Ovary (tissue), 7 donors: ENCODE measurements at regions not wholly inside any gene's neighbourhood (a gene's known extent, or its start where the extent isn't known, plus 50 kb on each side); places are given as distances from the start of the nearest gene placed in this dataset.

ENCODE experiments used
- DNase-seq, 5 donors: peaks; one replicate each; pipeline ENCODE4 v3.0.0-alpha.2; 2019 to 2020
- H3K27ac ChIP-seq, 2 donors: fragments of 200-600 bp; one replicate each; pipeline versions ENCODE4 v1.5.1 to v1.8.0; 2019 to 2022
- H3K27me3 ChIP-seq: fragments of 200-600 bp; one replicate; pipeline ENCODE4 v1.8.0; 2022
- H3K36me3 ChIP-seq: fragments of 200-600 bp; sonication (generic); one replicate; pipeline ENCODE4 v1.5.1; 2019
- H3K4me1 ChIP-seq: one replicate; pipeline ENCODE4 v1.8.1; 2013; ENCODE audit warnings: mild to moderate bottlenecking, moderate library complexity; ENCODE audit not compliant: insufficient read depth
- H3K4me3 ChIP-seq: fragments of 200-600 bp; sonication (generic); one replicate; pipeline ENCODE4 v1.5.1; 2017
- H3K9me3 ChIP-seq, 2 donors: fragments of 200-600 bp in 1 of 2; sonication (generic) in 1 of 2; one replicate each; pipeline versions ENCODE4 v1.5.1 to v1.8.1; 2013 to 2019; ENCODE audit warnings: mild to moderate bottlenecking in 1 of 2, moderate library complexity in 1 of 2
- EP300 ChIP-seq: sonication (generic); formaldehyde crosslinking; IDR thresholded peaks from one replicate; pipeline ENCODE4 v1.6.1; 2017; ENCODE audit warnings: antibody characterized with exemption
- POLR2A ChIP-seq: fragments of 450-650 bp; IDR thresholded peaks from one replicate; pipeline ENCODE4 v1.6.1; 2017; ENCODE audit warnings: antibody characterized with exemption, mild to moderate bottlenecking, moderate library complexity
- WGBS, 3 donors: extraction: QIAGEN DNeasy Blood & Tissue Kit in 1 of 3; methylation state at CpG; one replicate each; pipeline versions ENCODE4 v1.1.5 to v1.1.7; 2013 to 2017; 5-methylcytosine and 5-hydroxymethylcytosine counted together
- intact Hi-C, 4 donors: fragments of 100-400 bp; cut with DNase I; formaldehyde crosslinking; loops; one replicate each; pipeline versions ENCODE4 v1.11.0 to v1.15.1; 2022 to 2023
- TF ChIP-seq, protein P1 (sequence below), 3 donors: fragments of 450-650 bp in 2 of 3; fragments of 200-600 bp in 1 of 3; IDR thresholded peaks; one replicate each; pipeline versions ENCODE4 v1.5.1 to v1.8.0; 2016 to 2022; ENCODE audit warnings: antibody characterized with exemption in 3 of 3, mild to moderate bottlenecking in 1 of 3
- donor health status: DM: no; HTN: no; CAD: no; lungs with moderate emphysema.
- donor health status: DM: no; HTN: no; CAD: no.
- donor health status: Bipolar disorder and iron deficiency.
- donor health status: DM: no; HTN: no; CAD: no.
- donor health status: DM: yes; HTN: yes; CAD: no.

DNA sequence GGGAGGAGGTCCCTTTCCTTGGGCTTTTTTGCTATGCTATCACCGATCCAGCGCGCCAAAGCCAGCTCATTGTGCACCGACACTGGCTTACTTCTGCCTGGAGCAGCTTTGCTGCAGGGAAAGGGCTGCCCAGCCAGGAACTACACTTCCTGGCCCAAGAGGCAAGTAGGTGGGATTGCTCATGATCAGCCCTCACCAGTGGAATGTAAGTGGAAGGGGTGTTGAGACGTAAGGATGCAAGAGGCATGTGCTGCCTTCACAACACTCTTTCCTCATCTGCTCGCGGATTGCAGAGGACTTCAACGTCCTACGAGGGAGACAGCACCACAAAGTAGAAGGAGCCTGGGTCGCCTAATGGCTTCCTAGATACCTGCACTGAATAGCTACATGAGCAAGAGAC, 104.3 kb upstream of the FOXF1 start:
- no peaks in the 10 kb centered on the region for H3K4me1 ChIP-seq
- no peak overlapping the region for H3K27ac ChIP-seq
- H3K4me3 ChIP-seq = no peak overlapping the region
- no peaks in the 10 kb centered on the region for H3K27me3 ChIP-seq
- no peaks in the 10 kb centered on the region for H3K36me3 ChIP-seq
- 67 to 79% (median 79%) methylated on average over 10 of the region's 10 CpGs for WGBS, 3 donors
- DNase-seq = no peak
- TF ChIP-seq, protein P1, sequence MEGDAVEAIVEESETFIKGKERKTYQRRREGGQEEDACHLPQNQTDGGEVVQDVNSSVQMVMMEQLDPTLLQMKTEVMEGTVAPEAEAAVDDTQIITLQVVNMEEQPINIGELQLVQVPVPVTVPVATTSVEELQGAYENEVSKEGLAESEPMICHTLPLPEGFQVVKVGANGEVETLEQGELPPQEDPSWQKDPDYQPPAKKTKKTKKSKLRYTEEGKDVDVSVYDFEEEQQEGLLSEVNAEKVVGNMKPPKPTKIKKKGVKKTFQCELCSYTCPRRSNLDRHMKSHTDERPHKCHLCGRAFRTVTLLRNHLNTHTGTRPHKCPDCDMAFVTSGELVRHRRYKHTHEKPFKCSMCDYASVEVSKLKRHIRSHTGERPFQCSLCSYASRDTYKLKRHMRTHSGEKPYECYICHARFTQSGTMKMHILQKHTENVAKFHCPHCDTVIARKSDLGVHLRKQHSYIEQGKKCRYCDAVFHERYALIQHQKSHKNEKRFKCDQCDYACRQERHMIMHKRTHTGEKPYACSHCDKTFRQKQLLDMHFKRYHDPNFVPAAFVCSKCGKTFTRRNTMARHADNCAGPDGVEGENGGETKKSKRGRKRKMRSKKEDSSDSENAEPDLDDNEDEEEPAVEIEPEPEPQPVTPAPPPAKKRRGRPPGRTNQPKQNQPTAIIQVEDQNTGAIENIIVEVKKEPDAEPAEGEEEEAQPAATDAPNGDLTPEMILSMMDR (IDR thresholded peaks at IDR 0.05) = no peak
- no peak for TF ChIP-seq POLR2A
- no peak for TF ChIP-seq EP300
- intact Hi-C loops = no loop called here
- no peaks in the 10 kb centered on the region for H3K9me3 ChIP-seq

DNA sequence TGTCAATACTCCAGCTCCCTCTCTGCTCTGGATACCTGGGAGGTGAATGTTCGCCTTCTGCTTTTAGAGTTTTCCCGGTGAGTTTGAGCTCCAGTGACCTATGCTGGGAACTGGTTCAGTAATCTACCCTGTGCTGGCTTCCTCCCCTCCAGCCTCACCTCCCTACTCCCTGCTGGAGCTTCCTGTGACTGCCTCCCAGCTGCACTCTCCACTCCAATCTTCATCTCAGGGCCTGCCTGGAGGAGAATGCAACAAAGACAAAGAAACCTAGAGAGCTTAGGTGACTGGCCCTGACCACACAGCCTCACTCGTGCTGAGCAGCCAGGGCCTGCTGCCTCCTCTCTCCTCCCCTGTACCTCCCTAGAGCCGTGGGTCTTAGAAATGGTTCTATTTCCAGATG, 101.6 kb upstream of the FOXF1 start:
- Histone ChIP-seq H3K4me1 (no peaks in the 10 kb centered on the region), H3K27ac (no peak overlapping the region)

DNA sequence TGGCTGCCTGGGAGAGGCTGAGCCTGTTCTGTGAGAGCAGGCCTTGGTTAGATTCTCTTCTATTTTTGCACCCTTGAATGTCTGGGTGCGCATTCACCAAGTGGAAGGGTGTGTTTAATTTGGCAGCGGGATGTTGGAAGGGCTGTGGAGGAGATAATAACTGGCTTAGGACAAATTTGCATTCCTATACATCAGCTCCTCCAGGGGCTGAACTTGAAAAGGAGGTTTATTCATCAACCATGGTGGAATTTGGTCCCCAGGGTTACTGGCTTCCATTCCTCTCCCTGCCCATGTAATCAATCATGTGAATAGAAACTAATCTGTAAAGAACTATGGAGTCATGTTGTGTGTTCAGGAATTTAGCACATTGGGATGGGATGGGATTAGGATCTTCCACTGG, 100.2 kb upstream of the FOXF1 start:
- H3K4me1 ChIP-seq = no peaks in the 10 kb centered on the region
- H3K4me3 ChIP-seq = no peak overlapping the region
- TF ChIP-seq, protein P1 (IDR thresholded peaks at IDR 0.05) = no peak
- TF ChIP-seq POLR2A = no peak
- TF ChIP-seq EP300 = no peak
- H3K27me3 ChIP-seq = no peaks in the 10 kb centered on the region
- intact Hi-C loops = no loop called here
- no peak for DNase-seq
- H3K9me3 ChIP-seq = no peaks in the 10 kb centered on the region
- no peaks in the 10 kb centered on the region for H3K36me3 ChIP-seq
- H3K27ac ChIP-seq = no peak overlapping the region
- 66 to 75% (median 71%) methylated on average over 2 of the region's 2 CpGs for WGBS, 3 donors

More for the DNA sequence above, 101.6 kb upstream of the FOXF1 start:
- WGBS, 3 donors = 42 to 60% (median 42%) methylated on average over 4 of the region's 4 CpGs
- TF ChIP-seq POLR2A = no peak
- no peak for TF ChIP-seq EP300
- TF ChIP-seq, protein P1 (IDR thresholded peaks at IDR 0.05) = no peak
- Histone ChIP-seq H3K36me3 (no peaks in the 10 kb centered on the region), H3K9me3 (no peaks in the 10 kb centered on the region), H3K4me3 (no peak overlapping the region), H3K27me3 (no peaks in the 10 kb centered on the region)
- intact Hi-C loops = no loop called here
- DNase-seq = no peak

DNA sequence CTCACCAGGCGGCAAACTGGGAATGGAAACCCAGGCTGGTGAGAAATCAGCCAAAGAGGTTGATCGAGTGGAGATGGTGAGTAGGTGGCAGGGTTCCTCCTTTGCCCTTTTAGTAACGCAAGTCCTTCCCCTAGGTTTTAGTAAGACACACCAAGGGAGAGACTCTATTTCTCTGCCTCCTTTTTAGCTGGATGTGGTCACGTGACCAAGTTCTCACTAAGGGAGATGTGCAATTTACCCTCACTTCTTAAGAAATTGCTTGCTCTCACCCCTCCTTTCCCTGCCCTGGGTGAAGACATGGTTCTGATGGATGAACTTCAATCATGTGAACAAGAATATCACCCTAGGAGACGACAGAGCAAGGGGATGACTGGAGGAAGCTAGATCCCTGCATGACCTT, 99.8 kb upstream of the FOXF1 start:
- Histone ChIP-seq H3K9me3 (no peaks in the 10 kb centered on the region), H3K4me3 (no peak overlapping the region), H3K27me3 (no peaks in the 10 kb centered on the region), H3K4me1 (no peaks in the 10 kb centered on the region), H3K36me3 (no peaks in the 10 kb centered on the region), H3K27ac (no peak overlapping the region)
- TF ChIP-seq POLR2A (no peak), EP300 (no peak)
- TF ChIP-seq, protein P1 (IDR thresholded peaks at IDR 0.05) = no peak
- intact Hi-C loops = no loop called here
- DNase-seq = no peak
- WGBS, 3 donors = 79 to 87% (median 81%) methylated on average over 5 of the region's 5 CpGs

DNA sequence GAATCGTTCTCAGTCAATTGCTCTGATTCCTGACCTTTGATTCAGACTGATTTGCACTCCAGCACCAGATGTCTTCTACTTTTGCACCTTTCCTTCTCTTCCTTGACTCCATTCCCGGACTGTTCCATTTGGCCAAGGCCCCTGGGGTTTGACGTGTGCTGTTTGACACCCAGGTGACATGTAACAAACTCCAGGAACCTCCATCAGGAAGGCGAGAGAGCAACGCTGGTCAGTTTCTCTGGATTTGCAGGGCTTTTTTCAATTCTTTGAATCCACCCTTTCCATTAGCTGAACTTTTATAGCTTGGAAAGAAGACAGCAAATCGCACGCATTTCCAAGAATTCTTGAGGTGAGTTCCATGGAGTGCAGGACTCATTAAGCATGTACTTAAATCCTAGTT, 98.4 kb upstream of the FOXF1 start:
- H3K27ac ChIP-seq = no peak overlapping the region
- no peaks in the 10 kb centered on the region for H3K27me3 ChIP-seq
- TF ChIP-seq EP300 (no peak), POLR2A (no peak)
- TF ChIP-seq, protein P1 (IDR thresholded peaks at IDR 0.05) = no peak
- H3K36me3 ChIP-seq = no peaks in the 10 kb centered on the region
- H3K9me3 ChIP-seq = no peaks in the 10 kb centered on the region
- WGBS, 3 donors = 30 to 49% (median 35%) methylated on average over 7 of the region's 7 CpGs
- intact Hi-C loops = no loop called here
- H3K4me3 ChIP-seq = no peak overlapping the region
- no peaks in the 10 kb centered on the region for H3K4me1 ChIP-seq
- DNase-seq = no peak
